Stimulated activated naive CD8-positive, alpha-beta T cell treated with anti-CD3 and anti-CD28 coated beads, Interleukin-15, amount 100 ng/mL, for 72 hours (primary cell): ENCODE measurements at regions not wholly inside any gene's neighbourhood (a gene's known extent, or its start where the extent isn't known, plus 50 kb on each side); places are given as distances from the start of the nearest gene placed in this dataset.

ENCODE experiments used
- ATAC-seq: fragments of 150-1000 bp; cut with Tn5 transposase; 2 replicates; pipeline ENCODE4 v1.10.0; 2021; ENCODE audit warnings: mild to moderate bottlenecking, moderate library complexity
- DNase-seq, 2 donors: peaks; one replicate each; pipeline ENCODE4 v3.0.0; 2021 to 2022
- H3K27ac Mint-ChIP-seq, 2 donors: one replicate each; pipeline ENCODE4 v1.8.0; 2022; ENCODE audit warnings: mild to moderate bottlenecking in 2 of 2, mixed read lengths in 2 of 2, moderate library complexity in 2 of 2
- H3K27me3 Mint-ChIP-seq: one replicate; pipeline ENCODE4 v1.8.0; 2022; ENCODE audit warnings: mixed read lengths
- H3K4me1 Mint-ChIP-seq: one replicate; pipeline ENCODE4 v1.8.0; 2022; ENCODE audit warnings: mild to moderate bottlenecking, mixed read lengths
- H3K4me3 Mint-ChIP-seq, 2 donors: one replicate each; pipeline ENCODE4 v1.8.0; 2022; ENCODE audit warnings: mild to moderate bottlenecking in 2 of 2, mixed read lengths in 2 of 2, moderate library complexity in 1 of 2
- H3K9me3 Mint-ChIP-seq, 2 donors: one replicate each; pipeline ENCODE4 v1.8.0; 2022; ENCODE audit warnings: mixed read lengths in 2 of 2

- Mint-ChIP-seq H3K4me3 (no peak overlapping the region), H3K4me1 (peaks cover 4% of the 10 kb centered on the region), H3K27me3 (peaks cover 33% of the 10 kb centered on the region), H3K9me3 (no peaks in the 10 kb centered on the region), H3K27ac (no peak overlapping the region)
- ATAC-seq (no peak), DNase-seq (no peak)
Observed at GRCh38 chr9:84145780-84146179, 165.2 kb downstream of the RMI1 start.

DNA sequence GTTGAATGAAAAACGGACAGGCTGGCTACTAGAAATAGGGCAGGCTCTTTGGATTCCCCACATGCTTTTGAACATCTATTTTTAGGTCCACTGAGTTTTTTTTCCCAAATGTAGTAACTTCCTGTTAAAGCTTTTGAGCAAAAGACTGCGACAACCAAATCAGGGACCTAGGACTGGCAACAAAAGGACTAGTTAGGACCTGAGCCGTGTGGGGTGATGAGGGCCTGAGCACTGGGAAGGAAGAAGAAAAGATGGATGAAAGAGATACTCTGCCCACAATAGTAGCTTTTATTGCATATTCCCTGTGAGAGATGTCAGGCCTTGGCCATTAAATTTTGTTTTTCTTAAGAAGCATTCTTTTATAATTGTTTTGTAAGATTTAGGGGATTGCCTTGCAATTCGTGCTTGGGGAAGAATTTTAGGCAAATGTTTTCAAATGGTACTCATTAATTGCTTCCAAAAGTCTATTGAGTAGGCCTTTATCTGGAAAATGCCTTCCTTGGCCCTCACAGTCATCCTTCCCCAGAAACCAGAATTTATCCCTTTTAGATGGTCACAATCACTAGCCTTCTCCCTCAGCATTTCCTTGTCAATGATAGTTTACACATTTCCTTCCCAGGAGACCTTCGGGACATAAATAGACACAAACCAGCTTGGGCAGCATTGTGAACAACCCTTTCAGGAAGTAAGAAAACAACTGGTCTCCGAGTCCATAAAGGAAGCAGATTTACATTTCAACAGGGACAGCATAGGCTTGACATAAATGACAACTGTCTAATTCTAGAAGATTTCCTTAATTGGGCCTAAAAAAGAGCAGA, 166.5 kb downstream of the RMI1 start:
- Mint-ChIP-seq H3K4me3 (no peak overlapping the region), H3K27ac (no peak overlapping the region), H3K4me1 (no peaks in the 10 kb centered on the region), H3K9me3 (no peaks in the 10 kb centered on the region), H3K27me3 (peaks cover 20% of the 10 kb centered on the region)
- ATAC-seq, result no peak
- DNase-seq, result no peak

- no peak overlapping the region for H3K4me3 Mint-ChIP-seq
- H3K4me1 Mint-ChIP-seq, result no peaks in the 10 kb centered on the region
- peaks cover 9% of the 10 kb centered on the region for H3K27me3 Mint-ChIP-seq
- DNase-seq (no peak), ATAC-seq (no peak)
- H3K27ac Mint-ChIP-seq, result no peak overlapping the region
- H3K9me3 Mint-ChIP-seq, result no peaks in the 10 kb centered on the region
Observed at GRCh38 chr9:84151236-84151635, 170.6 kb downstream of the RMI1 start.

- Mint-ChIP-seq H3K4me1 (no peaks in the 10 kb centered on the region), H3K27ac (no peak overlapping the region), H3K9me3 (no peaks in the 10 kb centered on the region), H3K4me3 (no peak overlapping the region), H3K27me3 (peaks cover 9% of the 10 kb centered on the region)
- ATAC-seq, result no peak
- DNase-seq, result no peak
Observed at GRCh38 chr9:84151640-84152039, 171.0 kb downstream of the RMI1 start.

DNA sequence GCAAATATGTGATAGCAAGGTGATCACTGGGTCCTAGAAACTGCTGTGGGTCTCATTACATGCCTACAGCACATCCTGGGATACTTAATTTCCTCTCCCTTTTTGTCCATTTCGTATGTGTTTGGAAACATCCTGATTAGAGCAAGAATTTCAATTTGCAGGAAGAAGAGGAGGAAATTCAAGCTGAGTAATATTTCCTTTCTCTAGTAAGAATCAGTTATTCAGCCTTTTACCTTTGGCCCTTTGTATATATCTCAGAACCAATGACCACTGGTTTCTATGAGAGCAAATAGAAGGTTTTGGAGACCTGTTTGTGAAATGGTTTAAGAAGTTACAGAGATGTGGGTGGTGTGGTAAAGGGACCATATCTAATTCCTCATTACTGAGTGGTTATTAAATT, 171.6 kb downstream of the RMI1 start:
- no peak for ATAC-seq
- H3K9me3 Mint-ChIP-seq, result no peaks in the 10 kb centered on the region
- H3K27ac Mint-ChIP-seq, result no peak overlapping the region
- H3K4me1 Mint-ChIP-seq, result no peaks in the 10 kb centered on the region
- DNase-seq, result no peak
- H3K4me3 Mint-ChIP-seq, result no peak overlapping the region
- H3K27me3 Mint-ChIP-seq, result peaks cover 9% of the 10 kb centered on the region

GRCh38 chr9:84153885-84154284, 173.3 kb downstream of the RMI1 start:
- H3K4me3 Mint-ChIP-seq, result no peak overlapping the region
- H3K9me3 Mint-ChIP-seq, result no peaks in the 10 kb centered on the region
- no peaks in the 10 kb centered on the region for H3K4me1 Mint-ChIP-seq
- DNase-seq (no peak), ATAC-seq (no peak)
- H3K27me3 Mint-ChIP-seq, result peaks cover 10% of the 10 kb centered on the region
- no peak overlapping the region for H3K27ac Mint-ChIP-seq

DNA sequence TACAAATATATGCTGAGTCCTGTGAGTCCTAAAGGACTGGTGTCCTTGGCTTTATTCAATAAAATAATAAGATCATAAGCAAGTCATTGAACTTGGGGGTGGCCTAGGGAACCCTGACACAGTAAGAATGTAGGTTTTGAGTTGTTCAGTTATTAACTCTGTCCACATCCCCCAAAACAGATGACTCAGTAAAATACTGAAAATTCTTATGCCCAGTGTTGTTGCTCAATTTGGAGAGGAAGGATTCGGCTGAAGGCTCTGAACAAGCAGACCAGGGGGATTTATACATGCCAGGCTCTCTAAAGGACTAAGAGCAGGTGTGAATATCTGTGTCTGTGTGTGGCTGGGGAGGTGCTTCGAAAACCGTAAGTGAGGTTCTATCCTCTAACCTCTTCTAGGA, 173.7 kb downstream of the RMI1 start:
- Mint-ChIP-seq H3K27ac (no peak overlapping the region), H3K4me1 (no peaks in the 10 kb centered on the region), H3K9me3 (no peaks in the 10 kb centered on the region), H3K4me3 (no peak overlapping the region), H3K27me3 (peaks cover 15% of the 10 kb centered on the region)
- no peak for ATAC-seq
- no peak for DNase-seq

DNA sequence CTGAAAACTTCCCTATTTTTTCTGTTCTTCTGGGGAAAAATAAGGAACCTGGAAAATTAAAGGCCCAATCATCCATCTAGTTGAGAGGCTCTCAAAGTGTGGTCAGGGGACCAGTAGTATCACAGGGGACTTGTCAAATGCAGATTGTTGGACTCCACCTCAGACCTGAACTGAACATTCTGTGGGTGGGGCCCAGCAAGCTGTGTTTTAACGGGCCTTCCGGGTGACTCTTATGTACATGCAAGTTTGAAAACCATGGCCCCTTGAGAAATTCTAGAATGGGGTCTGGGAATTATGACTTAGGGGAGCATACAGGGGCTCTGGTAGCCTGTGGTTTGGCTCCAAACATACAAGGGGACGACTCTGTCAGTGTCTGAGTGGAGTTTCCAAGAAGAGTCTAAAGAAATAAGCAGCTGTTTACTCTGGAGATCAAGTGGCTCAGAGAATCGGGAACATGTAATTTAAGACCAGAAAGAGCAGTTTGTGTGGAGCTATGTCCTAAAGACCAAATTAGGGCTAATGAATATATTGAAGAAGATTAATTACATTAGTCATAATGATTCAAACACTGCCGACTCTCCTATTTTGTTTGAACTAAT, 177.4 kb downstream of the SLC28A3 start:
- H3K4me1 Mint-ChIP-seq, result no peaks in the 10 kb centered on the region
- H3K27ac Mint-ChIP-seq, result no peak overlapping the region
- no peaks in the 10 kb centered on the region for H3K9me3 Mint-ChIP-seq
- no peak overlapping the region for H3K4me3 Mint-ChIP-seq
- no peak for ATAC-seq
- peaks cover 38% of the 10 kb centered on the region for H3K27me3 Mint-ChIP-seq
- DNase-seq, result no peak

GRCh38 chr9:84166891-84167290, 173.7 kb downstream of the SLC28A3 start:
- Mint-ChIP-seq H3K4me1 (no peaks in the 10 kb centered on the region), H3K27me3 (peaks cover 13% of the 10 kb centered on the region), H3K27ac (peak overlapping the region in 1 of 2 donors; percentile 29), H3K9me3 (no peaks in the 10 kb centered on the region), H3K4me3 (no peak overlapping the region)
- ATAC-seq (no peak), DNase-seq (no peak)

- Mint-ChIP-seq H3K27ac (no peak overlapping the region), H3K4me1 (no peaks in the 10 kb centered on the region), H3K9me3 (no peaks in the 10 kb centered on the region), H3K27me3 (peaks cover 13% of the 10 kb centered on the region), H3K4me3 (no peak overlapping the region)
- DNase-seq, result no peak
- no peak for ATAC-seq
Observed at GRCh38 chr9:84169240-84169639, 171.3 kb downstream of the SLC28A3 start.

DNA sequence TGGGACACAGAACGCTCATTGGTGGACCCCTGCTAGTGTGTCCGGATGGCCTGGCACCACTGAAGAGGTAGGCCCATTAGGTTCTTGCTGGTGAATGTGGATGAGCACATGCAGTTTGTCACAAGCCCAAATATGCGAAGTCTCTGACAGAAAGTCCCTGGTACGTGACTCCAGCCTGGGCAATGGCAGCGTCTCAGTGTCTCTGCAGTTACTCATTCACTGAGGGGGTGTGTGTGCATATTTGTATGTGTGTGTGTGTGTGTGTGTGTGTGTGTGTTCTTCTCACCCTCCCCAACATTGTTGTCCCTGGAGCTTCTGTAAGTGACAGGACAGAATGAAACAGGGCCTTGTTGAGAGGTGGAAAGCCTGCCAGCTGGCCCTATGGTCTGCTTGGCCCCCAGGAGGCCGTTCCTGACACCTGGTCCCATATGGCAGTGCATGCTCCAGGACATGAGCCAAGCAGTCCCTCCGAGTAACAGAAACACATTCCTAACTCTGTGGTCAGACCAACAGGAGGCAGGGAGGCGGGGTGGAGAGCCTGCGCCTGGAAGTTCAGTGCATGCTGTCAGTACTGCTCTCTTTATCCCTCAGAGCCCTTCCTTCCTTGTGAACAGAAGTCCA, 169.9 kb downstream of the SLC28A3 start:
- no peaks in the 10 kb centered on the region for H3K9me3 Mint-ChIP-seq
- H3K4me3 Mint-ChIP-seq, result no peak overlapping the region
- H3K27me3 Mint-ChIP-seq, result peaks cover 13% of the 10 kb centered on the region
- ATAC-seq (no peak), DNase-seq (no peak)
- no peak overlapping the region for H3K27ac Mint-ChIP-seq
- no peaks in the 10 kb centered on the region for H3K4me1 Mint-ChIP-seq

DNA sequence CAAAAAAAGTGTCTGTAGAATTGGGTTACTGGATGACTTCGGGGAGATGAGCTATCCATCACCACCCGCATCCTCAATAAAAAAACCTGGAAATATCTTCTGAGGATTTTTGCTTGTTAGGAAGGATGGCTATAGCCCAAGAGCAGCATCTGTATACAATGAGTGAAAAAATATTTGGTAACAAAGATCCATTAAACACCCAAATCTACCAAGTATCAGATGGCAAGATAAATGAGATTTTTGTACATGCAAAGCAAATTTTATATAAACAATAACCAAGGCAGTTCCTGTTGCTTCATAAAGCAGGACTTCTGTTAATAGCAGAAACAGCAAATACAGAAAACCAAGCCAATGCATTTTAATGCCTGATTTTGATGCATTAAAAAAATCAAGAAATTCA, 166.6 kb downstream of the SLC28A3 start:
- Mint-ChIP-seq H3K27me3 (peaks cover 5% of the 10 kb centered on the region), H3K4me1 (no peaks in the 10 kb centered on the region), H3K9me3 (no peaks in the 10 kb centered on the region), H3K27ac (no peak overlapping the region), H3K4me3 (no peak overlapping the region)
- ATAC-seq (no peak), DNase-seq (no peak)

DNA sequence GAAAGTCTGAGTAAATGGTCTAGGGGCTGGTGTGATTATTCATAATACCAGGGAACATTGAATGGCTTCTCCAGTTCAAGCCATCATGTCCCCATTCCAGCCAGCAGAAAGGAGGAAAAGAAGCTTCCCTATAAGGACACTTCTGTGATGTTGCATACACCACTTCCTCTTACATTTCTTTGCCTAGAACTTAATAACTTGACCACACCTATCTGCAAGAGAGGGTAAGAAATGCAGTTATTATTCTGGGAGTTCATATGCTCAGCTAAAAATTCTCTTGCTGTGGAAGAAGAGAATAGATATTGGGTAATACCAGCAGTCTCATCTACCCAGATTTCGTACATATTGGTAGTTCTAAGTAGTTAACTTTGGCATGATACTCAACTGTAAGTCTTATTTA, 166.1 kb downstream of the SLC28A3 start:
- no peaks in the 10 kb centered on the region for H3K9me3 Mint-ChIP-seq
- H3K4me3 Mint-ChIP-seq, result no peak overlapping the region
- ATAC-seq (no peak), DNase-seq (no peak)
- H3K27ac Mint-ChIP-seq, result no peak overlapping the region
- peaks cover 5% of the 10 kb centered on the region for H3K27me3 Mint-ChIP-seq
- no peaks in the 10 kb centered on the region for H3K4me1 Mint-ChIP-seq

GRCh38 chr9:84177407-84177806, 163.2 kb downstream of the SLC28A3 start:
- ATAC-seq (no peak), DNase-seq (no peak)
- Mint-ChIP-seq H3K9me3 (no peaks in the 10 kb centered on the region), H3K4me1 (no peaks in the 10 kb centered on the region), H3K27ac (no peak overlapping the region), H3K27me3 (peaks cover 5% of the 10 kb centered on the region), H3K4me3 (no peak overlapping the region)

DNA sequence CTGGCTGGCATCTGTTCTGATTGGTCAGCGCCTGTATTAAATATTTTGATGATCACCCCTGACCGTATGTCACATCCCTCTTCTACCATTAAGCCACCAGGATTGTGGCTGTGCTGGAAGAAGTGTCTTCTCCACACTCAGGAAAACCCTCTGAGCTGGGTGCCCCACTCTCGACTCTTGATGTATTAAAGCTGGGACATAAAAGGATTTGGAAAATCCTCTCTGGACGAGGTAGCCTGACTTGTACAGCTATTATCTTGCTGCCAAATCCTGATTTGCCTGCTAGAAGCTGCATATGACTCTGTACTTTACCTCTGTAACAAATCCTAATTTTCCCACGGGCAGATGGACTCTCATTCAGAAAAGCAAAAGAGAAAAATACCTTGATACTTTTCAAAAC, 161.0 kb downstream of the SLC28A3 start:
- Mint-ChIP-seq H3K4me1 (no peaks in the 10 kb centered on the region), H3K9me3 (no peaks in the 10 kb centered on the region), H3K4me3 (no peak overlapping the region), H3K27ac (no peak overlapping the region), H3K27me3 (no peaks in the 10 kb centered on the region)
- ATAC-seq, result no peak
- no peak for DNase-seq

DNA sequence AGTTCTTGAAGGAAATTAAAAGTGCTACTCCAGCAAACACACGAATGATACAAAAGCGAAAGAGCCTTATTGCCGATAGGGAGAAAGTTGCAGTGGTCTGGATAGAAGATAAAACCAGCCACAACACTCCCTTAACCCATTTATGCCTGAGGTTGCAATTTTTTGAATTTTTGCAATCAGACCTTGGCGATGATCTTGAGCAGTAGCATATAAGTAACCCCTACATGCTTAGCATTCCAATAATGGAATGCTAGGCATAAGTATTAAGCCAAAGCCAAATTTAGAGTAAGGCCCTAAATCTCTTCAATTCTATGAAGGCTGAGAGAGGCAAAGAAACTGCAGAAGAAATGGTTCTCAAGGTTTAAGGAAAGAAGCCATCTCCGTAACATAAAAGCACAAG, 153.5 kb downstream of the SLC28A3 start:
- no peak for DNase-seq

More for the DNA sequence above, 153.5 kb downstream of the SLC28A3 start:
- no peaks in the 10 kb centered on the region for H3K4me1 Mint-ChIP-seq
- peaks cover 5% of the 10 kb centered on the region for H3K27me3 Mint-ChIP-seq
- no peak overlapping the region for H3K27ac Mint-ChIP-seq
- no peak for ATAC-seq
- H3K9me3 Mint-ChIP-seq, result no peaks in the 10 kb centered on the region
- no peak overlapping the region for H3K4me3 Mint-ChIP-seq
